ENCODE measurements at regions not wholly inside any gene's neighbourhood (a gene's known extent, or its start where the extent isn't known, plus 50 kb on each side); places are given as distances from the start of the nearest gene placed in this dataset.
"Not testable (repeated sequence)": the region's sequence is repeated elsewhere in the genome, so short reads cannot be mapped to it uniquely, and the experiment has no call there.

DNA sequence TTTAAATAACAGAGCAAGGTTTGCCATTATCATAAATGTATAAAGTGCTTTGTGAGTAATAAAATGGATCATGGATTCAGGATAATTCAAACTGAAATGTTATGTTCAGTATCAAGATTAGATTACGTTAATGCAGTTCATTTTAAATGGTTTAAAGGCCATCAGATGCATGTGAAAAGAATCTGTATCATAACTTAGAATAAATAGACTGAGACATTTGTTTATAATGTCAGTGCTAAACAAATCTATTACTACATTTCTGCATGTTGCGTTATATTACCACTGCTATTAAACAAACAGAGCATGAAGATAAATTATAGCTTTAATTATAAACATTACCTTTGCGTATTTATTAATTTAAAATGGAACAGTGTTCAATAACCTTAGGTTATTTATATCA is 160.2 kb downstream of the TOX3 start:
- DNase-seq (ENCODE audit: low spot score in 2 of 2) (no peak), FAIRE-seq (no peak)

DNA sequence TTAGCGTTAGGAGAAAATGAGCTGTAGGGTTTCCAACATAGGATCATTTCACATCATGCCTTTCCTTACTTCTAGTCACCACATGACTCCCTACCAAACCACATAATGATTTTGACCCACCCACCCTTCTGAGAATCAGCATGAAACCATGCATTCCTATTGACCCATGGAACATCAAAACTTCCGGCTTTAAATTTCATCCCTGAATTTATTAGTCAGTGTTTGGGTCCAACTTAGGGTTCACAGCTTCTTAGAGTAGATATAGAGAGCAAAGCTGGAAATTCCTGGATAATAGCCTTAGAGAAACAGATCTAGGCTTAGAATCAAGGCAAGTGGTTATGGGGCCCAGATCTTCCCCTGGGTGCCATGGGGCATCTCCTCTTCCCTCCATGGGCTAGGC is 162.6 kb downstream of the TOX3 start:
- DNase-seq (ENCODE audit: low spot score in 2 of 2) (no peak), FAIRE-seq (no peak)

DNA sequence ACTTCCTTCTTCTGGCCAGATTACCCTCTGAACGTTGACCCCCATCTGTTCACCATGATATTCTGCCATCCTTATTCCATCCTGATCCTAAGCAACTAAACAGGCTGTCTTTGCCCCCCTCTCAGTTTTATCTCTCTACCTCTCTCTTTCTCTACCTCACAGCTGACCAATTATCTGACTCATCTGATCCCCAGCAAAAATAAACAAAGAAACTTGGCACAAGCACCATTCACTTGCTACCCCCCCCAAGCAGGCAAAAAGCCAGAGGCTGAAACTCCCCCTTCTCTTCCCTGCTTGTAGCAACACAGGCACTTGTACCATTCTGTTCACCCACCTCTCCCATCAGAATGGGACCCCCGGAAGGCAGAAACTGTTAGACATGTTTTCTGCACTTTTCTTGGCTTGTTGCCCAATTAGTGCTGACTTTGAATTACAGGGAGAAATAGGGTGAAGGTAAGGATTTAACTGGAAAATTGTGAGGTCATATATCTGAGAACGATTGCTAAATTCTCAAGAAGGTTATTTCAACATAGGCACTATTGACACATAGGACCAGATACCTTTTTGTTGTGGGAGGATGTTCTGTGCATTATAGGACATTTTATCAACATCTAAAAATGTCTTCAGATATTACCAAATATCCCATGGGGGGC is 163.2 kb downstream of the TOX3 start:
- no peak for FAIRE-seq
- DNase-seq (ENCODE audit: low spot score in 2 of 2) = no peak

DNA sequence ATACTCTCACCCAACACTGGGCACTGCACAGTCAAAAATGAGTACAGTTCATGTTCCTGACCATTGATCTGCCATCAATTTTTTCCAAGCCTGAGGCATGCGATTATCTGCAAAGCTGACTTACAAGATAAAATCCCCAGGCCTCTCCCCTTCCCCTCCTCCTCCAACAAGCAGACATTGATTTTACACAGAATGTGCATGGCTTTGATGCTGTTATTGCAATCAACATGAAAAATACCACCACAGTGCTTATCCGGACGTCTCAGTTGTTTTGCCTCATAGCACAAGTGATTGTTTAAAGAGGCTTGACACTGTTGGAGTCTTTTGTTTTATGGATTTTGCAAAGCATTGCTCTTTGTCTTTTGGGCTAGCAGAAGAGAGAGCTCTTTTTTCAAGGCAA is 163.8 kb downstream of the TOX3 start:
- FAIRE-seq (no peak), DNase-seq (ENCODE audit: low spot score in 2 of 2) (no peak)

DNA sequence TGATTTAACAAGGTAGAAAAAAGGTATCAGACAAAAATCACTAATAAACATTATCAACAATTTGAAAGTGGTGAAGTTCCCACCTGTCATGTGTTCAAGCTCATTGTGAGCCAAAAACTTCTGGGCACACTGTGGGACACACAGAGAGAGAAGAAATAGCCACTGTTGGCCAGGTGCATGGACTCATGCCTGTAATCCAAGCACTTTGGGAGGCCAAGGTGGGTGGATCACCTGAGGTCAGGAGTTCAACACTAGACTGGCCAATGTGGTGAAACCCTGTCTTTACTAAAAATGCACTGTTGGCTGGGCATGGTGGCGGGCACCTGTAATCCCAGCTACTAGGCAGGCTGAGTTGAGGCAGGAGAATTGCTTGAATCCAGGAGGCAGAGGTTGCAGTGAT is 167.4 kb downstream of the TOX3 start:
- no peak for DNase-seq (ENCODE audit: low spot score in 2 of 2)
- no peak for FAIRE-seq

DNA sequence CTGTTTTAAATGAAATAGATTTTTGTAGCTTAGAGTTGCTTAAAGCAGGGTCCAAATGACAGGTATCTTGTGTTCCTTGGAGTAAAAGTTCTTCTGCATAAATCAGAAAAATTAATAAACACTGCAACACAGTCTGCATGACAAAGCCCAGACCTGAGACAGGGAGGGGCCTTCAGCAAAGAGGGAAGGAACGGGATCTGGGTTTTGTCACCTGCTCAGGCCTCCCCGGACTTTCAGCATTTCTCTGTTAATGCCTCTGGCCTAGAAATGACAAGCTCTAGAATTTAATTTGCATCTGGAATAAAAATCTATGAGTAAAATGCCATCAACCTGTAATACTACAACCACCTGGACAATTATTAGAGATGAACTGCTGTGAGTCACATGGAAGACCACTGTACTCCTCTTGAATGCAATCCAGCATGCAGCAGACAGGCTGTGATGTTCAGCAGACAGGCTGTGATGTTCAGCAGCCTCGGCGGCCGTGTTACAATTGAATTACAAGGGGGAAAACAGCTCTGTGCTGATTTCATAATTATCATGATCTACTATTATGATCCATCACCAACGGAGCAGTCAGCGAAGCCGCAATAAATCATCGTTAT is 170.2 kb downstream of the TOX3 start:
- DNase-seq (ENCODE audit: low spot score in 2 of 2) (no peak), FAIRE-seq (no peak)

DNA sequence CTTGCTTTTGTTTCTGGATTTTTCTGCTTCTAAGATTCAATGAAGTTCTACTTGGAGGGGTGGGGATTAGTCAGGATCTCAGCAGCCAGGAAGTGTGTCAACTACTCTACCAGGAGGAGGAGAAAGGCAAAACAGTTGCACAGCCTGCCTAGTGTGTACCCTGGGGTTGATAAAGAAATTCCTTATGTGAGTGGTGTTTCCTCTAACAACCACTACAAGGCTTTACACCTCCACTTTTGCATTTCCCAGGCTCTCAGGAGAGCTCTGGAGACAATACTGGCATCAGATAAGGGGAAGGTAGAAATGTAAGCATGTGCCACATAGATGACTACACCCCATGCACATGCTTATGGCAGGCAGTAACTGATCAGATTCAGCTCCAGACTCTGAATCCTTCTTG is 174.6 kb downstream of the TOX3 start:
- FAIRE-seq = no peak
- DNase-seq (ENCODE audit: low spot score in 2 of 2) = no peak

DNA sequence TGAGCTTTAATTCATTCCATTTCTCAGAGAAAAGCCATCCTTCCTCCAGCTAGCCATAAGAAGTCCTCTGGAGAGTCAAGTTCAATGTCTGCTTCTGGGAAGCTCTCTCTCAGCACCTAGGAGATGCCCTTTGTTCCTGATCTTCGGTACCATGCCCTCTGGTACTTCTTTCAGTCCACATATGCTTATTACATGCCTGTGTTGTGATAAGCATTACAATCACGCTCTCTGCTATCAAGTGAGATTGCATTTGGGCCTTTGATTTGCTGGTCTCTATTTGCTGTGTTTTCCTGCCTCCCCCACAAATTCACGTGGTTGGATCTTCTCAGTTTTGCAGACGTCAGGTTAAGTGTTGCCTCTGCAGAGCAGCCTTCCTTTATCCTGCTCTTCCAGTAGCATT is 178.1 kb downstream of the TOX3 start:
- FAIRE-seq (no peak), DNase-seq (ENCODE audit: low spot score in 2 of 2) (no peak)

DNA sequence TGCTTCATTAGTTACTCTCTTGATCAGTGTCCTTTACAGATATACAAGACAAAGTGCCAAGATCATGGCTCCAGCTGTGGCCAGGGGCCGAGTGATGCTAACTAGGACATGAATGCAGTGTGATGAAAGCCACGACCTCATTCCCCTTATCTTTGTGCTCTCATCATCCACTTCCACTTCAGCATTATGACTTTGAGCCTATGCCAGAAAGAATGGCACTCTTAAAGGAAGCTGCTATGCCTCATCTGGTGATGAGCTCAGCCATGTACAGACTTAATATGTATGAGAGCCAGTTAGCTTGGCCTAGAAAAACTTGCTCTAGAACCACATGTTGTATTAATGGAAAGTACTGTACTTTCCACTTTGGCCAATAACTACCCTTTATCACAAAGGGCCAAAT is 179.1 kb downstream of the TOX3 start:
- FAIRE-seq (no peak), DNase-seq (ENCODE audit: low spot score in 2 of 2) (no peak)

DNA sequence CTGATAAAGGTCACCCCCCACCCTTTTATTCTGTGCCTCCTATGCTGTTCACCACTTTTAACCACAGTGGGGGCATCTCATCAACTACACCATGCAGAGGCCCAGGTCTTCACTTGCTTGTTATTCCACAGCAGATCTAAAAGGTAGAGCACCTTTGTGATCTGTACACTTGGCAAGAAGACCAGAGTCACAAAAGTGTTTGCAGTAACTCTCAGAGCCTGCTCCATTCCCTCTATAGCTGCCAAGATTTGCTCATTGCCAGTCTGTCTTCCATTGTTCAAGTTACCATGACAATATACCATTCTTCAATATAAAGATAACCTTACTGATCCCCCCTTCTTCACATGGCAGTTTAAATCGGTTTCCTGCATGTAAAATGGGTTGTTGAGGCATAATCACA is 180.0 kb downstream of the TOX3 start:
- FAIRE-seq (no peak), DNase-seq (ENCODE audit: low spot score in 2 of 2) (no peak)

DNA sequence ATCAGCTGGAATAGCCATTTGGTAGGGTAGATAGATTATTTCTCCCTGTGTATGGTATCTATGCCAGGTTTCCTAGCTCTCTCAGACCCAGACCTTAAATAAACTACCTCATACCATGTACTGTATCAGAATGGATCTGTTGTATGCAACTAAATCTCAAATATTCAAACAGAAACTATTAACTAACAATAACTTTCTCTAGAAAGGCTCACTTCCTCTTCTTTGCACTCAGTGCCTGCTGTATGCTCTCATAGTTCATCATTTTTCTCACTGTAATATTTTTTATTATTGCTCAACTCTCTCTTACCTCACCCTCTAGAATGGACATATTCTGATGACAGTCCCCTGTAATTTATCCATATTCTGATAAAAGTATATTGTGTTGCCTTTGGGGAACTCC is 182.4 kb downstream of the TOX3 start:
- DNase-seq (ENCODE audit: low spot score in 2 of 2) (no peak), FAIRE-seq (no peak)

DNA sequence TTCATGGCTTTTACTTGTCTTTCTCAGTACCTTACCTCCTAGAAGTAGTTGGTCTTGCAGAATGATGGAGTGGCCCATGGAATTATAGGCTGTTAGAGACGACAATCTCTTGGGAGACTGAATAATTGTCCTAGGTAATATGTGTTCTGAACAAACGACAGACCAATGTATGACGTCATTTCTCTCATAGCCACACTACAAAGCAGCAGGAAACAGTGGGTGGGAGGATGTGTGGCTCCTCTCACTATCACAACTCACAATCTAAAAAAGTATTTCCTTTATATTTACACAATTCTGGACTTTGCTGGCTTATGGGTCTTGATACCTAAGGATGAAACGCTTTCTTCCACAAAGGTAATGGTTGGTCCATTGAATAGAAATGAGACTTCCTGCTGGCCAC is 183.9 kb downstream of the TOX3 start:
- FAIRE-seq = no peak
- no peak for DNase-seq (ENCODE audit: low spot score in 2 of 2)

DNA sequence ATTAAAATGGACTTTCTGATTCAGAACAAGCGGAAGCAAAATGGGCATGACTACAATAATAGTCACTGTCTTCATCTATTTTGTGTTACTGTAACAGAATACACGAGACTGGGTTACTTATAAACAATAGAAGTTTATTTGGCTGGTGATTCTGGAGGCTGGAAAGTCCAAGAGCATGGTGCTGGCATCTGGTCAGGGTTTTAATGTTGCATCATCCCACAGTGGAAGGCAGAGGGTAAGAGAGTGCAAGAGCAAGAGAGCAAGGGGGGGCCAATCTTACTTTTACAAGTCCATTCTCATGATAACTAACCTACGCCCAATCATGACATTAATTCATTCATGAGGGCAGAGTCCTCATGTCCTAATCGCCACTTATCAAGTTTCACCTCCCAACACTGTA is 189.2 kb downstream of the TOX3 start:
- FAIRE-seq = no peak
- DNase-seq (ENCODE audit: low spot score in 2 of 2) = no peak

DNA sequence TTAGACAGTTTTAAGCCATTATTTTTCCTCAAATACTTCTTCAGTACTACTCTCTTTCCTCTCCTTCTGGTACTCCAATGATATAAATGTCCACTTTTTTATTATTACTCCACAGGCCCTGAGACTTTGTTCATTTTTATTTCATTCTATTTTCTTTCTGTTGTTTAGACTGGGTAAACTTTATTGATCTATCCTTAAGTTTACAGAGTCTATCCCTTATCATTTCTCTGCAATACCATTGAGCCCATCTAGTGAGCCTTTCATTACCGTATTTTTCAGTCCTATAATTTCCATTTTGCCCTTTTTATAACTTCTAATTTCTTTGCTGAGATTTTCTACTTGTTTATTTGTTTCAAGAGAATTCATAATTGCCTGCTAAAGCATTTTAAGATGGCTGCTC is 193.7 kb downstream of the TOX3 start:
- DNase-seq (ENCODE audit: low spot score in 2 of 2) = no peak
- no peak for FAIRE-seq

DNA sequence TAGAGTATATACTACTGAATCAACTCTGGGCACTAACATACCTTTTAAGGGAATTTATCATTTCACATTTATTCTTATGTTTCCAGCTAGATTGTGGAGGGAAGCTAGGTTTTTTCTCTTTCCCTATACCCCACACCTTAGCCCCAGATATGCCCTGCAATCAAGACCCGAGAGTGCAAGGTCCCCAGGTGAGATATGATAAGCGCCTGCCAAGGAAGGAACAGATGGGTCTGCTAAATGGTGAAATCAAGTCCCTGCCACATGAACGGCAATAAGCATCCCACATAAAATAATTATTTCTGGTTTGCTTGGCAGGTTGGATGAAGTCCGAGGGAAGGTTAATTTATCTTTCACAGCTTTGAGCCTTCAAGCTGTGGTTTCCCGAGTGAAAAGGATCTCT is 195.5 kb downstream of the TOX3 start:
- no peak for DNase-seq (ENCODE audit: low spot score in 2 of 2)

DNA sequence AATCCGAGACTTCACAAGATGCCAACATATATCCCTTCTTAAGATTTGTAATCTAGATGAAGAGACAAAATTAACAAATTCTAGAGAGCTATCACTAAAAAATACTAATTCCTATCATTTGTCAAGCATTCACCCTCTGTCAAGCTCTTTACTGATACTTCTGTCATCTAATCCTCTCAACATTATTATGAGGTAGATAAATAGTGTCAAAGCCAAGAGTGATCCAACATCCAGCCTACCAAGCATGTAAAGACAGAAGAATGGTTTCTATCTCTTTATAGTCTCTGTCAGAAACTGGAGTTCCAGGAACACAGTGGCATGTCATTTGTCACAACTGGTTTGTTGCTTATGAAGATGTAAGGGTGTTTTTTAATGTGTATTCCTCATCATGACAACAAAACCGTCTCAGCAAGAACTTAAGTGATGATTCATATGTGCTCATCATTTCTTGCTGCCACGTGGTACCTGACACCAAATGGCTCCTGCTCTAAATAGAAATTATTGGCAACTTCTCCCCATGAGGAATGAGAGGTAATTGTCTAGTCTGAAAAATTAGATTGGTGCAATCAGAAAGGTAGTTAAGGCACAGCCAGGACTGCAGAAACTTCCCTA is 196.8 kb downstream of the TOX3 start:
- DNase-seq (ENCODE audit: low spot score in 2 of 2) (no peak), FAIRE-seq (no peak)

More for the DNA sequence above, 195.5 kb downstream of the TOX3 start:
- no peak for FAIRE-seq

DNA sequence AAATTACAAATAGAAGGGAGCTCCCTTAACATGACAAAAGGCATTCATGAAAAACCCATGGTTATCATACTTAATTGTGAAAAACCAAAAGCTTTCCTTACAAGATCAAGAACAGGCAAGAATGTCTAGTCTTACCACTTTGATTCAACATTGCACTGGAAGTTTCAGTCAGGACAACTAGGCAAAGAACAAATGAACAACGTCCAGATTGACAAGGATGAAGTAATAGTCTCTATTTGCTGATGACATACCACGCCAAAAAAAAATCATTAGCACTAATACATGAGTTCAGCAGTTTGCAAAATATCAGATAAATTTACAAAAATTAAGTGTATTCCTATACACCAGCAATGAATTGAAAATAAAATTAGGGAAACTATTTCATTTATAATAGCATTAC is 200.2 kb downstream of the TOX3 start:
- DNase-seq (ENCODE audit: low spot score in 2 of 2) (no peak), FAIRE-seq (no peak)

DNA sequence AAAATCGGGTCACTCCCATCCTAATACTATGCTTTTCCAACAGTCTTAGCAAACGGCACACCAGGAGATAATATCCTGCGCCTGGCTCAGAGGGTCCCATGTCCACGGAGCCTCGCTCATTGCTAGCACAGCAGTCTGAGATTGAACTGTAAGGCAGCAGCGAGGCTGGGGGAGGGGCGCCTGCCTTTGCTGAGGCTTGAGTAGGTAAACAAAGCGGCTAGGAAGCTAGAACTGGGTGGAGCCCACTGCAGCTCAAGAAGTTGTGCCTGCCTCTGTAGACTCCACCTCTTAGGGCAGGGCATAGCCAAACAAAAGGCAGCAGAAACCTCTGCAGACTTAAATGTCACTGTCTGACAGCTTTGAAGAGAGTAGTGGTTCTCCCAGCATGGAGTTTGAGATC is 213.3 kb downstream of the TOX3 start:
- FAIRE-seq; DNase-seq (ENCODE audit: low spot score in 2 of 2): not testable (repeated sequence)

DNA sequence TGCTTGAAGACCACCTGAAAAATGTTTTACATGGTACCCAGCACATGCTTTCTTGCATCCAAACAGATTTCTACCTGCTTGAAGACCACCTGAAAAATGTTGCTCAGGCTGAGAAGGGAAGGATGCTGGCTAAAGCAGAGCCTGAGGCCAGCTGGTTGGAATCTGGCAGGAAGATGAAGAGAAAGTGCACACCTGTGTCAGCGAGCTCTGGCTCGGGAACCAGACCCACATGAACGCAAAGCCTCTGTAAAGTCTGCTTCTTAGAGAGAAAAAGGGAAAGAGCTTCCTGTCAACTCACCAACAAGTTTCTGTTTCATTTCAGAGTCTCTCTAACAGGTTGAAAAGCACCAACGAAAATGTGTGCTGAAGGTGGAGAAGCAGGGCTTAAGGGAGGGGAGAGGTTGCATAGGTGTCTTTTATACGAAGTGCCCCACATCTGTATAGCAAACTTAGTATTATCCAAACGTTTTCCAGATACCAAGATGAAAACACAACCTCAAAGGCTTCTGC is 226.0 kb downstream of the TOX3 start:
- FAIRE-seq (no peak), DNase-seq (ENCODE audit: low spot score in 2 of 2) (no peak)

DNA sequence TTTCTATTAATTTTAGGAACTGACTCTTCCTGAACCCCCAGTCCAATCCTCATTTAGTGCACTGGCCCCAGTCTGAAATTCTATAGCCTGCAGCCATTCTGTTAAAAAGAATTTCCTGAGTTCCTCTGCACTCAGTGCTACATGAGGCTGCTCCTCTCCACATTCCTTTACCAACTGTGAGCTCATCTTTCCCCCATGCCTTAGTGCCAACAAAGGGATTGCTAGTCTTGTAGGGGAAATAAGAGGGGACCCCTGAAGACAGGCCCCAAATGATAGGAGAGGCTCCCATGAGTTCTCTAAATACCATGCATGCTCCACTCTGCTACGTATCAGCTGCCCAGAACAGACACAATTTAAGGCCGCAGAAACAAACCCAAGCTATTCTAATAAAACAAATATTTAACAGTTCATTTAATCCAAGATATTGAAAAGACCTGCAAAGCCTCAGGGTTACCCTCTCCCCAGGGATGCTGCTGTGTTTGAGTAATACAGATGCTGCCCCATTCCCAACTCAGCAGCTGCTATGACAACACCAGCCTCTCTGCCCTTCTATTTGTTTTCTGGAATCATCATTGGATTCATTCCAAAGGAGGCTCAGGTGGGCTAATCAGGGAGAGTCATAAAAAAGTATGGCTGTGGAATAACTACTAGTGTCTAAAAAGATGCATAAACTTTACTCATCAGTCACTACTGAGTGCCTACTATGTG is 228.5 kb downstream of the TOX3 start:
- FAIRE-seq (no peak), DNase-seq (ENCODE audit: low spot score in 2 of 2) (no peak)

DNA sequence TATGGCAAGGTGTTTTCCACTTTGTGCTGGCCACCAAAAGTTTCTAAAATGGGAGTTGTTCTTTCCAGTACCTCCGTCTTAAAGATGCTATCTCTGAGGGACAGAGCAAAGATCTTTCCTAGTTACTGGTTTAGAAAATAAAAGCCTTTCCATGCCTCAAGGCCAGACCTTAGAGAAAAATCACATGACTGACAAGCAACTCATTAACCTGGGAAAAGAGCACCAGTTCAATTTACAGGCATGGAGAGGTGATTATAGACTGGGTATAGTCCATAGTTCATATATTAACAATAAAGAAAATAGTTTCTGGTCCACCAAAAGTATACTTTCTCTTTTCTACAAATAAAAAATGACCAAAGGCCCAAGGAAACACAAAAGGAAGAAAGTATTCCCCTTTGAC is 230.7 kb downstream of the TOX3 start:
- no peak for DNase-seq (ENCODE audit: low spot score in 2 of 2)
- no peak for FAIRE-seq

DNA sequence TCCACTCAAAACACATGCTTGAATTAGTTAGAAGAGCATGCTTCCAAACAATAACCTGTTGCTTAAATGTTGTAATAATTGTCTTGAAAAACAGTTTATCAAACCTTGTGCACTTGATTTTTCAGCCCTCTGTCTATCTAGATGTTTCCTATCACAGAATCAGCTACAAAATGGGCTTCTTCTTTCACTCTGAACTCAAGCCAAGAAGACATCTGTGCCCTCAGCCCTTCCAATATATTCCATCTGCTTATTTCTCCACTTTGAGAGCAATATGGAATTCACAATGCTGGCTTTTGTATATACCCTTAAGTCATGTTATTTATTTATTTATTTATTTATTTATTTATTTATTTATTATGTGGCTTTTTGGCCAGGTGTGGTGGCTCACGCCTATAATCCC is 234.2 kb downstream of the TOX3 start:
- FAIRE-seq (no peak), DNase-seq (ENCODE audit: low spot score in 2 of 2) (no peak)

Data from frontal cortex (tissue), 3 donors.